ENCODE measurements at regions not wholly inside any gene's neighbourhood (a gene's known extent, or its start where the extent isn't known, plus 50 kb on each side); places are given as distances from the start of the nearest gene placed in this dataset.

GRCh38 chr9:134535171-134535570, 106.4 kb upstream of the COL5A1 start:
- Histone ChIP-seq H3K36me3 (no peaks in the 10 kb centered on the region), H3K9me3 (no peaks in the 10 kb centered on the region), H3K27ac (no peak overlapping the region), H3K4me3 (no peak overlapping the region), H3K27me3 (no peaks in the 10 kb centered on the region), H3K4me1 (peaks cover 57% of the 10 kb centered on the region)
- DNase-seq (ENCODE audit: extremely low spot score in 2 of 2) = no peak
- TF ChIP-seq CTCF (IDR thresholded peaks at IDR 0.05) (no peak), POLR2AphosphoS5 (IDR thresholded peaks at IDR 0.05; ENCODE audit: insufficient read depth in 1 of 2, low read depth in 1 of 2) (no peak), POLR2A (IDR thresholded peaks at IDR 0.05) (no peak)
- intact Hi-C loops (cut with DNase I) = loop anchor here (5.0 kb wide), 1 partner anchor 1288 kb away; no protein-coding TSS in a partner anchor

DNA sequence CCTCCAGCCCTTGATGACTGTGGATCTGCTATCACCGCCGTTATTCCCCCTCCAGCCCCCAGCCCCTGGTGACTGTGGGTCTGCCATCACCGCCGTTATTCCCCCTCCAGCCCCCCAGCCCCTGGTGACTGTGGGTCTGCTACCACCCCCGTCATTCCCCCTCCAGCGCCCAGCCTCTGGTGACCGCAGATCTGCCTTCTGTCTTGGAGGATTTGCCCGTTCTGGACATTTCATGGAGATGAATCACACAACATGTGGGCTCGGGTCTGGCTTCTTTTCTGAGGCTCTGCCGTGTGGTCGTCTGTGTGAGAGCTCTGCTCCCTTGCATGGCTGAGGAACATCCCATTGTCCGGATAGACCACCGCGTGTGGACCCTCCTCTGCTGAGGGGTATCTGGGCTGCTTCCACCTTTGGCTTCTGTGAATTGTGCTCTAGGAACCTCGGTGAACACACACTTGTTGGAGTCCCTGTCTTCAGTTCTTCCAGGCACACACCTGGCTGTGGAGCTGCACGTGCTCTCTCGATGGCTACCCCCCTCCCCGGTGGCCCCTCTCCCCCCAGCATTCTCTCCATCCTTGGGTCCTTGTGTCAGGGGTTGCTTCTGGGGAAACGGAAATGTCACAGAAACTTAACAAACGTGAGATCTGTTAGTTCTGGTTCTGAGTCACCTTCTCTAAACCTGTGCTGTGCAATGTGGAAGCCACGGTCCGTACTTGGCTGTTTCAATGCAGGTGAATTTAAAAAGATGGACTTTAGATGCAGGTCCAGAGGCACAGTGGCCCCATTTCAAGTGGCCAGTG, 105.3 kb upstream of the COL5A1 start:
- intact Hi-C loops (cut with DNase I) = loop anchor here (5.0 kb wide), 1 partner anchor 1289 kb away; no protein-coding TSS in a partner anchor

GRCh38 chr9:134536931-134537330, 104.7 kb upstream of the COL5A1 start:
- H3K36me3 ChIP-seq = no peaks in the 10 kb centered on the region
- no peaks in the 10 kb centered on the region for H3K9me3 ChIP-seq
- intact Hi-C loops (cut with DNase I) = loop anchor here (5.0 kb wide), 1 partner anchor 1290 kb away; no protein-coding TSS in a partner anchor
- DNase-seq (ENCODE audit: extremely low spot score in 2 of 2) = no peak
- peak overlapping the region; percentile 82 for H3K27ac ChIP-seq
- peaks cover 55% of the 10 kb centered on the region for H3K4me1 ChIP-seq
- TF ChIP-seq POLR2AphosphoS5 (IDR thresholded peaks at IDR 0.05; ENCODE audit: insufficient read depth in 1 of 2, low read depth in 1 of 2) = no peak
- no peak for TF ChIP-seq CTCF (IDR thresholded peaks at IDR 0.05)
- no peak for TF ChIP-seq POLR2A (IDR thresholded peaks at IDR 0.05)
- no peaks in the 10 kb centered on the region for H3K27me3 ChIP-seq
- H3K4me3 ChIP-seq = no peak overlapping the region

More for the DNA sequence above, 105.3 kb upstream of the COL5A1 start:
- peak overlapping the region; percentile 82 for H3K27ac ChIP-seq
- peaks cover 61% of the 10 kb centered on the region for H3K4me1 ChIP-seq
- TF ChIP-seq POLR2A (IDR thresholded peaks at IDR 0.05) (no peak), CTCF (IDR thresholded peaks at IDR 0.05) (no peak), POLR2AphosphoS5 (IDR thresholded peaks at IDR 0.05; ENCODE audit: insufficient read depth in 1 of 2, low read depth in 1 of 2) (no peak)
- no peak overlapping the region for H3K4me3 ChIP-seq
- H3K36me3 ChIP-seq = no peaks in the 10 kb centered on the region
- no peak for DNase-seq (ENCODE audit: extremely low spot score in 2 of 2)
- H3K9me3 ChIP-seq = no peaks in the 10 kb centered on the region
- no peaks in the 10 kb centered on the region for H3K27me3 ChIP-seq

GRCh38 chr9:134537951-134538641, 103.5 kb upstream of the COL5A1 start:
- Histone ChIP-seq H3K27ac (peak overlapping the region; percentile 82), H3K9me3 (no peaks in the 10 kb centered on the region), H3K4me3 (no peak overlapping the region), H3K36me3 (no peaks in the 10 kb centered on the region), H3K27me3 (no peaks in the 10 kb centered on the region), H3K4me1 (peaks cover 55% of the 10 kb centered on the region)
- TF ChIP-seq POLR2A (IDR thresholded peaks at IDR 0.05) (no peak), CTCF (IDR thresholded peaks at IDR 0.05) (no peak), POLR2AphosphoS5 (IDR thresholded peaks at IDR 0.05; ENCODE audit: insufficient read depth in 1 of 2, low read depth in 1 of 2) (no peak)
- no peak for DNase-seq (ENCODE audit: extremely low spot score in 2 of 2)
- intact Hi-C loops (cut with DNase I) = loop anchor here (5.0 kb wide), 1 partner anchor 1291 kb away; no protein-coding TSS in a partner anchor

All from vagina (tissue), 2 donors.